Hepatocyte (in vitro differentiated cells): ENCODE measurements at regions not wholly inside any gene's neighbourhood (a gene's known extent, or its start where the extent isn't known, plus 50 kb on each side); places are given as distances from the start of the nearest gene placed in this dataset.
A peak's percentile ranks its signal among the peaks of the same experiment; 100 is the strongest.

ENCODE experiments used
- DNase-seq: peaks from one replicate; pipeline ENCODE4 v3.0.0-alpha.2; 2016; ENCODE audit warnings: low spot score
- H2AFZ ChIP-seq: fragments of 200-600 bp; sonication (generic); 2 replicates; pipeline ENCODE4 v1.6.0; 2016; ENCODE audit warnings: antibody characterized with exemption, mild to moderate bottlenecking
- H3K27ac ChIP-seq: fragments of 200-600 bp; sonication (generic); 2 replicates; pipeline ENCODE4 v1.5.1; 2016; ENCODE audit warnings: mild to moderate bottlenecking
- H3K27me3 ChIP-seq: fragments of 200-600 bp; sonication (generic); 2 replicates; pipeline ENCODE4 v1.6.1; 2016
- H3K36me3 ChIP-seq: fragments of 200-600 bp; sonication (generic); replicated peaks from 2 replicates; pipeline ENCODE4 v1.5.1; 2016; ENCODE audit warnings: low read depth; ENCODE audit not compliant: insufficient read depth
- H3K4me1 ChIP-seq: fragments of 200-600 bp; sonication (generic); 2 replicates; pipeline ENCODE4 v1.5.1; 2016; ENCODE audit warnings: mild to moderate bottlenecking, moderate library complexity; ENCODE audit not compliant: insufficient read depth
- H3K4me2 ChIP-seq: fragments of 200-600 bp; sonication (generic); 2 replicates; pipeline ENCODE4 v1.6.0; 2016
- H3K4me3 ChIP-seq: fragments of 200-600 bp; sonication (generic); 2 replicates; pipeline ENCODE4 v1.5.1; 2016; ENCODE audit warnings: mild to moderate bottlenecking
- H3K79me2 ChIP-seq: fragments of 200-600 bp; sonication (generic); 2 replicates; pipeline ENCODE4 v1.6.0; 2017; ENCODE audit warnings: mild to moderate bottlenecking
- H3K9me2 ChIP-seq: fragments of 200-600 bp; sonication (generic); replicated peaks from 2 replicates; pipeline ENCODE4 v1.6.0; 2017; ENCODE audit warnings: mild to moderate bottlenecking; ENCODE audit not compliant: insufficient read depth
- H3K9me3 ChIP-seq: fragments of 200-600 bp; sonication (generic); 2 replicates; pipeline ENCODE4 v1.5.1; 2016; ENCODE audit warnings: low read depth, mild to moderate bottlenecking
- H4K20me1 ChIP-seq: fragments of 200-600 bp; sonication (generic); 2 replicates; pipeline ENCODE4 v1.6.0; 2016; ENCODE audit warnings: mild to moderate bottlenecking; ENCODE audit not compliant: insufficient read depth, poor library complexity, severe bottlenecking
- CTCF ChIP-seq: fragments of 200-600 bp; sonication (generic); IDR thresholded peaks from 2 replicates; pipeline ENCODE4 v1.5.1; 2016; ENCODE audit warnings: antibody characterized with exemption, mild to moderate bottlenecking; ENCODE audit not compliant: poor library complexity
- EZH2 ChIP-seq: fragments of 200-600 bp; sonication (generic); IDR thresholded peaks from 2 replicates; pipeline ENCODE4 v1.6.1; 2016; ENCODE audit warnings: antibody characterized with exemption, mild to moderate bottlenecking, borderline replicate concordance
- EZH2phosphoT487 ChIP-seq: fragments of 200-600 bp; sonication (generic); IDR thresholded peaks from one replicate; pipeline ENCODE4 v1.6.1; 2018; ENCODE audit warnings: antibody characterized with exemption, mild to moderate bottlenecking, low read depth, moderate library complexity; ENCODE audit not compliant: unreplicated experiment, severe bottlenecking
- WGBS: methylation state at CpG from one replicate; pipeline ENCODE4 v1.1.6; 2016; ENCODE audit warnings: low lambda C conversion rate; ENCODE audit errors: missing lambda C conversion rate; 5-methylcytosine and 5-hydroxymethylcytosine counted together

GRCh38 chr2:237191714-237192081 lies 106.0 kb downstream of the COPS8 start:
- H3K4me1 ChIP-seq: peaks cover 18% of the 10 kb centered on the region
- no peaks in the 10 kb centered on the region for H3K27me3 ChIP-seq
- no peak for DNase-seq
- H3K36me3 ChIP-seq: no peaks in the 10 kb centered on the region
- no peak overlapping the region for H3K4me2 ChIP-seq
- no peaks in the 10 kb centered on the region for H3K9me2 ChIP-seq
- TF ChIP-seq EZH2 (no peak), CTCF (no peak), EZH2phosphoT487 (no peak)
- H3K79me2 ChIP-seq: no peaks in the 10 kb centered on the region
- H3K27ac ChIP-seq: peak overlapping the region; percentile 56
- no peak overlapping the region for H2AFZ ChIP-seq
- H3K4me3 ChIP-seq: no peak overlapping the region
- no peaks in the 10 kb centered on the region for H4K20me1 ChIP-seq
- no peaks in the 10 kb centered on the region for H3K9me3 ChIP-seq
- WGBS: 47% methylated on average over 8 of the region's 8 CpGs

- no peak overlapping the region for H2AFZ ChIP-seq
- H3K4me2 ChIP-seq: no peak overlapping the region
- H3K9me3 ChIP-seq: no peaks in the 10 kb centered on the region
- H3K4me3 ChIP-seq: no peak overlapping the region
- no peaks in the 10 kb centered on the region for H3K9me2 ChIP-seq
- no peak overlapping the region for H3K27ac ChIP-seq
- no peaks in the 10 kb centered on the region for H3K79me2 ChIP-seq
- TF ChIP-seq CTCF: no peak
- no peaks in the 10 kb centered on the region for H4K20me1 ChIP-seq
- DNase-seq: no peak
- no peaks in the 10 kb centered on the region for H3K27me3 ChIP-seq
- H3K4me1 ChIP-seq: peaks cover 28% of the 10 kb centered on the region
- 98% methylated on average over 8 of the region's 8 CpGs for WGBS
- no peaks in the 10 kb centered on the region for H3K36me3 ChIP-seq
Measured at GRCh38 chr2:237192881-237193280, 107.2 kb downstream of the COPS8 start.

GRCh38 chr2:237193436-237193835 lies 107.7 kb downstream of the COPS8 start:
- 98% methylated on average over 7 of the region's 7 CpGs for WGBS
- Histone ChIP-seq H3K9me3 (no peaks in the 10 kb centered on the region), H2AFZ (no peak overlapping the region)

GRCh38 chr2:237194081-237194480 lies 108.4 kb downstream of the COPS8 start:
- no peak overlapping the region for H3K4me2 ChIP-seq
- DNase-seq: no peak
- no peaks in the 10 kb centered on the region for H3K27me3 ChIP-seq
- H2AFZ ChIP-seq: no peak overlapping the region
- no peaks in the 10 kb centered on the region for H3K79me2 ChIP-seq
- H3K36me3 ChIP-seq: no peaks in the 10 kb centered on the region
- H3K9me3 ChIP-seq: no peaks in the 10 kb centered on the region
- no peaks in the 10 kb centered on the region for H3K9me2 ChIP-seq
- peaks cover 36% of the 10 kb centered on the region for H3K4me1 ChIP-seq
- H3K27ac ChIP-seq: no peak overlapping the region
- TF ChIP-seq CTCF: no peak
- no peak for TF ChIP-seq EZH2phosphoT487
- TF ChIP-seq EZH2: no peak
- no peak overlapping the region for H3K4me3 ChIP-seq
- no peaks in the 10 kb centered on the region for H4K20me1 ChIP-seq
- 76% methylated on average over 5 of the region's 5 CpGs for WGBS

More at GRCh38 chr2:237193436-237193835, 107.7 kb downstream of the COPS8 start:
- Histone ChIP-seq H3K4me2 (no peak overlapping the region), H3K4me1 (peaks cover 29% of the 10 kb centered on the region), H3K9me2 (no peaks in the 10 kb centered on the region), H3K27ac (no peak overlapping the region), H4K20me1 (no peaks in the 10 kb centered on the region), H3K4me3 (no peak overlapping the region), H3K27me3 (no peaks in the 10 kb centered on the region), H3K79me2 (no peaks in the 10 kb centered on the region), H3K36me3 (no peaks in the 10 kb centered on the region)
- no peak for TF ChIP-seq EZH2phosphoT487
- TF ChIP-seq EZH2: no peak
- no peak for DNase-seq
